ENCODE measurements at regions not wholly inside any gene's neighbourhood (a gene's known extent, or its start where the extent isn't known, plus 50 kb on each side); places are given as distances from the start of the nearest gene placed in this dataset.

- Histone ChIP-seq H3K36me3 (ENCODE audit: control insufficient read depth in 3 of 3, insufficient read depth in 2 of 3, low read depth in 1 of 3, low read length in 3 of 3) (no peaks in the 10 kb centered on the region), H3K9me3 (ENCODE audit: control insufficient read depth in 2 of 2, insufficient read depth in 1 of 2, low read depth in 1 of 2, low read length in 1 of 2) (no peaks in the 10 kb centered on the region), H3K4me1 (ENCODE audit: control insufficient read depth in 3 of 3, insufficient read depth in 2 of 3, low read depth in 1 of 3, low read length in 2 of 3) (no peaks in the 10 kb centered on the region), H3K4me3 (ENCODE audit: low read depth in 1 of 3, low read length in 3 of 3) (no peak overlapping the region), H3K27ac (ENCODE audit: low read depth in 1 of 3, low read length in 2 of 3) (no peak overlapping the region), H3K27me3 (ENCODE audit: control insufficient read depth in 3 of 3, insufficient read depth in 3 of 3, low read length in 3 of 3) (peaks cover 0 to 3% (median 0%) of the 10 kb centered on the region in 3 donors)
- WGBS, 3 donors = 35 to 81% (median 40%) methylated on average over 5 of the region's 5 CpGs
- FAIRE-seq (no peak), DNase-seq (peak in 1 of 2 donors; percentile 6)
Observed at GRCh38 chr16:87098361-87098760, 218.8 kb downstream of the C16orf95 start.

- H3K36me3 ChIP-seq (ENCODE audit: control insufficient read depth in 3 of 3, insufficient read depth in 2 of 3, low read depth in 1 of 3, low read length in 3 of 3) = no peaks in the 10 kb centered on the region
- FAIRE-seq = no peak
Observed at GRCh38 chr16:87098976-87099720, 218.0 kb downstream of the C16orf95 start.

GRCh38 chr16:87100306-87101058 lies 216.7 kb downstream of the C16orf95 start:
- WGBS, 3 donors = 71 to 73% (median 72%) methylated on average over 11 of the region's 11 CpGs
- Histone ChIP-seq H3K36me3 (ENCODE audit: control insufficient read depth in 3 of 3, insufficient read depth in 2 of 3, low read depth in 1 of 3, low read length in 3 of 3) (no peaks in the 10 kb centered on the region), H3K4me1 (ENCODE audit: control insufficient read depth in 3 of 3, insufficient read depth in 2 of 3, low read depth in 1 of 3, low read length in 2 of 3) (no peaks in the 10 kb centered on the region), H3K27me3 (ENCODE audit: control insufficient read depth in 3 of 3, insufficient read depth in 3 of 3, low read length in 3 of 3) (no peaks in the 10 kb centered on the region), H3K9me3 (ENCODE audit: control insufficient read depth in 2 of 2, insufficient read depth in 1 of 2, low read depth in 1 of 2, low read length in 1 of 2) (no peaks in the 10 kb centered on the region), H3K4me3 (ENCODE audit: low read depth in 1 of 3, low read length in 3 of 3) (no peak overlapping the region), H3K27ac (ENCODE audit: low read depth in 1 of 3, low read length in 2 of 3) (no peak overlapping the region)
- DNase-seq (no peak), FAIRE-seq (no peak)

More at GRCh38 chr16:87098976-87099720, 218.0 kb downstream of the C16orf95 start:
- H3K4me3 ChIP-seq (ENCODE audit: low read depth in 1 of 3, low read length in 3 of 3) = no peak overlapping the region
- 37 to 78% (median 57%) methylated on average over 9 of the region's 9 CpGs for WGBS, 3 donors
- H3K4me1 ChIP-seq (ENCODE audit: control insufficient read depth in 3 of 3, insufficient read depth in 2 of 3, low read depth in 1 of 3, low read length in 2 of 3) = no peaks in the 10 kb centered on the region
- DNase-seq = no peak
- no peak overlapping the region for H3K27ac ChIP-seq (ENCODE audit: low read depth in 1 of 3, low read length in 2 of 3)
- no peaks in the 10 kb centered on the region for H3K9me3 ChIP-seq (ENCODE audit: control insufficient read depth in 2 of 2, insufficient read depth in 1 of 2, low read depth in 1 of 2, low read length in 1 of 2)
- H3K27me3 ChIP-seq (ENCODE audit: control insufficient read depth in 3 of 3, insufficient read depth in 3 of 3, low read length in 3 of 3) = peaks cover 0 to 3% (median 0%) of the 10 kb centered on the region in 3 donors

GRCh38 chr16:87101903-87102302 lies 215.3 kb downstream of the C16orf95 start:
- DNase-seq (no peak), FAIRE-seq (no peak)
- no peak overlapping the region for H3K4me3 ChIP-seq (ENCODE audit: low read depth in 1 of 3, low read length in 3 of 3)
- H3K36me3 ChIP-seq (ENCODE audit: control insufficient read depth in 3 of 3, insufficient read depth in 2 of 3, low read depth in 1 of 3, low read length in 3 of 3) = no peaks in the 10 kb centered on the region
- no peak overlapping the region for H3K27ac ChIP-seq (ENCODE audit: low read depth in 1 of 3, low read length in 2 of 3)
- H3K9me3 ChIP-seq (ENCODE audit: control insufficient read depth in 2 of 2, insufficient read depth in 1 of 2, low read depth in 1 of 2, low read length in 1 of 2) = no peaks in the 10 kb centered on the region
- no peaks in the 10 kb centered on the region for H3K4me1 ChIP-seq (ENCODE audit: control insufficient read depth in 3 of 3, insufficient read depth in 2 of 3, low read depth in 1 of 3, low read length in 2 of 3)
- 67 to 85% (median 68%) methylated on average over 3 of the region's 3 CpGs for WGBS, 3 donors
- no peaks in the 10 kb centered on the region for H3K27me3 ChIP-seq (ENCODE audit: control insufficient read depth in 3 of 3, insufficient read depth in 3 of 3, low read length in 3 of 3)

GRCh38 chr16:87107201-87107600 lies 210.0 kb downstream of the C16orf95 start:
- 91 to 95% (median 93%) methylated on average over 2 of the region's 2 CpGs for WGBS, 3 donors
- FAIRE-seq = no peak
- H3K36me3 ChIP-seq (ENCODE audit: control insufficient read depth in 3 of 3, insufficient read depth in 2 of 3, low read depth in 1 of 3, low read length in 3 of 3) = no peaks in the 10 kb centered on the region
- no peak overlapping the region for H3K27ac ChIP-seq (ENCODE audit: low read depth in 1 of 3, low read length in 2 of 3)
- H3K27me3 ChIP-seq (ENCODE audit: control insufficient read depth in 3 of 3, insufficient read depth in 3 of 3, low read length in 3 of 3) = no peaks in the 10 kb centered on the region
- no peak for DNase-seq
- H3K4me3 ChIP-seq (ENCODE audit: low read depth in 1 of 3, low read length in 3 of 3) = no peak overlapping the region
- H3K9me3 ChIP-seq (ENCODE audit: control insufficient read depth in 2 of 2, insufficient read depth in 1 of 2, low read depth in 1 of 2, low read length in 1 of 2) = no peaks in the 10 kb centered on the region
- H3K4me1 ChIP-seq (ENCODE audit: control insufficient read depth in 3 of 3, insufficient read depth in 2 of 3, low read depth in 1 of 3, low read length in 2 of 3) = no peaks in the 10 kb centered on the region

GRCh38 chr16:87108278-87108677 lies 208.9 kb downstream of the C16orf95 start:
- H3K4me1 ChIP-seq (ENCODE audit: control insufficient read depth in 3 of 3, insufficient read depth in 2 of 3, low read depth in 1 of 3, low read length in 2 of 3) = no peaks in the 10 kb centered on the region
- WGBS, 3 donors = 59 to 79% (median 59%) methylated on average over 4 of the region's 4 CpGs
- H3K36me3 ChIP-seq (ENCODE audit: control insufficient read depth in 3 of 3, insufficient read depth in 2 of 3, low read depth in 1 of 3, low read length in 3 of 3) = no peaks in the 10 kb centered on the region
- H3K4me3 ChIP-seq (ENCODE audit: low read depth in 1 of 3, low read length in 3 of 3) = no peak overlapping the region
- no peak for DNase-seq
- no peak for FAIRE-seq
- H3K27me3 ChIP-seq (ENCODE audit: control insufficient read depth in 3 of 3, insufficient read depth in 3 of 3, low read length in 3 of 3) = no peaks in the 10 kb centered on the region
- no peak overlapping the region for H3K27ac ChIP-seq (ENCODE audit: low read depth in 1 of 3, low read length in 2 of 3)
- H3K9me3 ChIP-seq (ENCODE audit: control insufficient read depth in 2 of 2, insufficient read depth in 1 of 2, low read depth in 1 of 2, low read length in 1 of 2) = no peaks in the 10 kb centered on the region

- Histone ChIP-seq H3K4me3 (ENCODE audit: low read depth in 1 of 3, low read length in 3 of 3) (no peak overlapping the region), H3K36me3 (ENCODE audit: control insufficient read depth in 3 of 3, insufficient read depth in 2 of 3, low read depth in 1 of 3, low read length in 3 of 3) (no peaks in the 10 kb centered on the region), H3K27me3 (ENCODE audit: control insufficient read depth in 3 of 3, insufficient read depth in 3 of 3, low read length in 3 of 3) (no peaks in the 10 kb centered on the region), H3K9me3 (ENCODE audit: control insufficient read depth in 2 of 2, insufficient read depth in 1 of 2, low read depth in 1 of 2, low read length in 1 of 2) (no peaks in the 10 kb centered on the region), H3K27ac (ENCODE audit: low read depth in 1 of 3, low read length in 2 of 3) (no peak overlapping the region), H3K4me1 (ENCODE audit: control insufficient read depth in 3 of 3, insufficient read depth in 2 of 3, low read depth in 1 of 3, low read length in 2 of 3) (no peaks in the 10 kb centered on the region)
- DNase-seq (no peak), FAIRE-seq (no peak)
- 62 to 90% (median 78%) methylated on average over 1 of the region's 1 CpG for WGBS, 3 donors
Observed at GRCh38 chr16:87108941-87109340, 208.3 kb downstream of the C16orf95 start.

GRCh38 chr16:87114832-87115231 lies 202.4 kb downstream of the C16orf95 start:
- no peak for FAIRE-seq
- no peaks in the 10 kb centered on the region for H3K9me3 ChIP-seq (ENCODE audit: control insufficient read depth in 2 of 2, insufficient read depth in 1 of 2, low read depth in 1 of 2, low read length in 1 of 2)
- no peaks in the 10 kb centered on the region for H3K27me3 ChIP-seq (ENCODE audit: control insufficient read depth in 3 of 3, insufficient read depth in 3 of 3, low read length in 3 of 3)
- H3K4me1 ChIP-seq (ENCODE audit: control insufficient read depth in 3 of 3, insufficient read depth in 2 of 3, low read depth in 1 of 3, low read length in 2 of 3) = no peaks in the 10 kb centered on the region
- no peak overlapping the region for H3K4me3 ChIP-seq (ENCODE audit: low read depth in 1 of 3, low read length in 3 of 3)
- no peak overlapping the region for H3K27ac ChIP-seq (ENCODE audit: low read depth in 1 of 3, low read length in 2 of 3)
- no peak for DNase-seq
- WGBS, 3 donors = 79 to 93% (median 91%) methylated on average over 5 of the region's 5 CpGs
- no peaks in the 10 kb centered on the region for H3K36me3 ChIP-seq (ENCODE audit: control insufficient read depth in 3 of 3, insufficient read depth in 2 of 3, low read depth in 1 of 3, low read length in 3 of 3)

Measured in small intestine (tissue), 7 donors.